GM23338 (cell line): ENCODE measurements at regions not wholly inside any gene's neighbourhood (a gene's known extent, or its start where the extent isn't known, plus 50 kb on each side); places are given as distances from the start of the nearest gene placed in this dataset.

ENCODE experiments used
- ATAC-seq: fragments of 200-7000 bp; cut with Tn5 transposase; 3 replicates; pipeline ENCODE4 v1.9.1; 2020
- DNase-seq: peaks from one replicate; pipeline ENCODE4 v3.0.0-alpha.2; 2015; ENCODE audit warnings: low spot score
- H2AFZ ChIP-seq: fragments of 200-600 bp; sonication (generic); 2 replicates; pipeline ENCODE4 v1.8.0; 2016; ENCODE audit warnings: antibody characterized with exemption, mild to moderate bottlenecking, moderate library complexity
- H3F3A ChIP-seq: fragments of 200-600 bp; sonication (generic); replicated peaks from 2 replicates; pipeline ENCODE4 v1.8.0; 2017; ENCODE audit warnings: antibody characterized with exemption, mixed run types, low read depth
- H3K27ac ChIP-seq: fragments of 200-600 bp; sonication (generic); 2 replicates; pipeline ENCODE4 v1.6.1; 2016; ENCODE audit warnings: low read depth
- H3K27me3 ChIP-seq: fragments of 200-600 bp; sonication (generic); 2 replicates; pipeline ENCODE4 v1.8.0; 2016; ENCODE audit warnings: mild to moderate bottlenecking, mixed run types, moderate library complexity; ENCODE audit not compliant: insufficient read depth
- H3K36me3 ChIP-seq: fragments of 200-600 bp; sonication (generic); 2 replicates; pipeline ENCODE4 v1.8.0; 2016; ENCODE audit warnings: mild to moderate bottlenecking; ENCODE audit not compliant: insufficient read depth
- H3K4me1 ChIP-seq: fragments of 200-600 bp; sonication (generic); 2 replicates; pipeline ENCODE4 v1.8.0; 2016; ENCODE audit warnings: mild to moderate bottlenecking, moderate library complexity; ENCODE audit not compliant: insufficient read depth
- H3K4me2 ChIP-seq: fragments of 200-600 bp; sonication (generic); 2 replicates; pipeline ENCODE4 v1.7.1; 2017; ENCODE audit warnings: mixed run types
- H3K4me3 ChIP-seq: fragments of 200-600 bp; sonication (generic); 2 replicates; pipeline ENCODE4 v1.6.1; 2016; ENCODE audit warnings: mixed run types
- H3K79me2 ChIP-seq: fragments of 200-600 bp; sonication (generic); replicated peaks from 2 replicates; pipeline ENCODE4 v1.8.0; 2017; ENCODE audit warnings: mild to moderate bottlenecking; ENCODE audit not compliant: insufficient read depth
- H3K9me2 ChIP-seq: fragments of 200-600 bp; sonication (generic); 2 replicates; pipeline ENCODE4 v1.8.0; 2017; ENCODE audit not compliant: insufficient read depth
- H4K20me1 ChIP-seq: fragments of 200-600 bp; sonication (generic); replicated peaks from 2 replicates; pipeline ENCODE4 v1.8.0; 2017; ENCODE audit warnings: mild to moderate bottlenecking; ENCODE audit not compliant: insufficient read depth
- H3K27ac Mint-ChIP-seq: 2 replicates; pipeline ENCODE4 v1.8.0; 2020; ENCODE audit warnings: inconsistent platforms, mild to moderate bottlenecking, moderate library complexity, mixed read lengths
- H3K27me3 Mint-ChIP-seq: 3 replicates; pipeline ENCODE4 v1.8.0; 2022; ENCODE audit warnings: low read depth, mild to moderate bottlenecking, moderate library complexity, mixed read lengths, inconsistent platforms; ENCODE audit not compliant: insufficient read depth, poor library complexity
- H3K36me3 Mint-ChIP-seq: 3 replicates; pipeline ENCODE4 v1.8.0; 2021; ENCODE audit warnings: low read depth, mild to moderate bottlenecking, inconsistent platforms, moderate library complexity, mixed read lengths
- H3K4me1 Mint-ChIP-seq: 3 replicates; pipeline ENCODE4 v1.8.0; 2020; ENCODE audit warnings: mild to moderate bottlenecking, inconsistent platforms, mixed read lengths
- H3K4me3 Mint-ChIP-seq: 3 replicates; pipeline ENCODE4 v1.8.0; 2021; ENCODE audit warnings: moderate library complexity, mild to moderate bottlenecking, inconsistent platforms, mixed read lengths
- H3K9me3 Mint-ChIP-seq: 3 replicates; pipeline ENCODE4 v1.8.0; 2020; ENCODE audit warnings: moderate library complexity, mild to moderate bottlenecking, inconsistent platforms, mixed read lengths
- CTCF ChIP-seq, 2 experiments: fragments of 200-600 bp in 1 of 2; sonication (generic) in 1 of 2; conservative IDR thresholded peaks; 2 replicates each; pipeline versions ENCODE4 v1.5.1 to v1.6.1; 2016 to 2017; ENCODE audit warnings: antibody characterized with exemption in 2 of 2, low read depth in 2 of 2, mild to moderate bottlenecking in 2 of 2, moderate library complexity in 1 of 2
- EZH2 ChIP-seq: fragments of 200-600 bp; sonication (generic); IDR thresholded peaks from one replicate; pipeline ENCODE4 v1.8.0; 2017; ENCODE audit warnings: antibody characterized with exemption, mild to moderate bottlenecking, low read depth; ENCODE audit not compliant: unreplicated experiment
- EZH2phosphoT487 ChIP-seq: fragments of 200-600 bp; sonication (generic); IDR thresholded peaks from one replicate; pipeline ENCODE4 v1.8.1; 2018; ENCODE audit warnings: antibody characterized with exemption; ENCODE audit not compliant: unreplicated experiment
- ZNF114 ChIP-seq: fragments of 250-450 bp; sonication (Bioruptor Pico); IDR thresholded peaks from 2 replicates; pipeline ENCODE4 v1.5.0; 2020; ENCODE audit warnings: mild to moderate bottlenecking, moderate library complexity
- ZNF331 ChIP-seq: fragments of 250-450 bp; sonication (Bioruptor Pico); IDR thresholded peaks from 2 replicates; pipeline ENCODE4 v1.5.0; 2020; ENCODE audit warnings: low read depth, mild to moderate bottlenecking, moderate library complexity
- ZNF462 ChIP-seq: fragments of 250-450 bp; sonication (Bioruptor Pico); IDR thresholded peaks from 2 replicates; pipeline ENCODE4 v1.5.0; 2020; ENCODE audit warnings: mild to moderate bottlenecking, moderate library complexity

GRCh38 chr20:2238601-2239000 is 57.2 kb upstream of the TGM3 start:
- Histone ChIP-seq H3K79me2 (no peaks in the 10 kb centered on the region), H3K27ac (no peak overlapping the region), H3K4me2 (no peak overlapping the region), H3F3A (no peaks in the 10 kb centered on the region), H3K4me3 (no peak overlapping the region), H3K27me3 (no peaks in the 10 kb centered on the region), H4K20me1 (no peaks in the 10 kb centered on the region), H3K36me3 (no peaks in the 10 kb centered on the region), H3K9me2 (no peaks in the 10 kb centered on the region), H3K4me1 (peaks cover 20% of the 10 kb centered on the region), H2AFZ (no peak overlapping the region)
- TF ChIP-seq CTCF (conservative IDR thresholded peaks at IDR 0.05; ENCODE audit: low read depth in 2 of 2): no peak
- no peak for TF ChIP-seq ZNF331 (CRISPR knock-in tag)
- no peak for TF ChIP-seq ZNF462 (CRISPR knock-in tag)
- TF ChIP-seq EZH2phosphoT487: no peak
- no peak for TF ChIP-seq ZNF114 (CRISPR knock-in tag)
- no peak for TF ChIP-seq EZH2
- no peaks in the 10 kb centered on the region for H3K36me3 Mint-ChIP-seq
- no peak overlapping the region for H3K4me3 Mint-ChIP-seq
- no peak overlapping the region for H3K27ac Mint-ChIP-seq
- DNase-seq: no peak
- ATAC-seq: no peak
- peaks cover 27% of the 10 kb centered on the region for H3K4me1 Mint-ChIP-seq
- H3K9me3 Mint-ChIP-seq: no peaks in the 10 kb centered on the region; the same call in 2 of the 3 replicates
- peaks cover 11% of the 10 kb centered on the region for H3K27me3 Mint-ChIP-seq
